Mucosa of stomach (tissue), 1 donor: ENCODE measurements at regions not wholly inside any gene's neighbourhood (a gene's known extent, or its start where the extent isn't known, plus 50 kb on each side); places are given as distances from the start of the nearest gene placed in this dataset.

ENCODE experiments used
- H3K27me3 ChIP-seq: one replicate; pipeline ENCODE4 v1.7.0; 2013; ENCODE audit warnings: mild to moderate bottlenecking, low read length; ENCODE audit not compliant: control insufficient read depth, insufficient read depth
- H3K36me3 ChIP-seq: one replicate; pipeline ENCODE4 v1.7.0; 2013; ENCODE audit warnings: low read length; ENCODE audit not compliant: control insufficient read depth, insufficient read depth
- H3K4me1 ChIP-seq: one replicate; pipeline ENCODE4 v1.7.0; 2013; ENCODE audit warnings: mild to moderate bottlenecking, low read length; ENCODE audit not compliant: control insufficient read depth, insufficient read depth
- H3K4me3 ChIP-seq: one replicate; pipeline ENCODE4 v1.7.0; 2013; ENCODE audit warnings: low read length
- H3K9ac ChIP-seq: one replicate; pipeline ENCODE4 v1.7.0; 2013; ENCODE audit warnings: mild to moderate bottlenecking, low read length, moderate library complexity
- H3K9me3 ChIP-seq: one replicate; pipeline ENCODE4 v1.7.0; 2013; ENCODE audit warnings: mild to moderate bottlenecking, low read length, moderate library complexity; ENCODE audit not compliant: control insufficient read depth
- donor health status: Pancreatic carcinoma.

GRCh38 chr18:40687399-40687798 is 1267.6 kb upstream of the PIK3C3 start:
- Histone ChIP-seq H3K4me3 (no peak overlapping the region), H3K36me3 (no peaks in the 10 kb centered on the region), H3K27me3 (no peaks in the 10 kb centered on the region), H3K9me3 (no peaks in the 10 kb centered on the region), H3K4me1 (no peaks in the 10 kb centered on the region), H3K9ac (no peak overlapping the region)

- Histone ChIP-seq H3K9ac (no peak overlapping the region), H3K36me3 (no peaks in the 10 kb centered on the region), H3K4me3 (no peak overlapping the region), H3K27me3 (no peaks in the 10 kb centered on the region), H3K4me1 (no peaks in the 10 kb centered on the region), H3K9me3 (no peaks in the 10 kb centered on the region)
Observed at GRCh38 chr18:40686836-40687235, 1268.2 kb upstream of the PIK3C3 start.

GRCh38 chr18:40685219-40685618 is 1269.8 kb upstream of the PIK3C3 start:
- no peak overlapping the region for H3K9ac ChIP-seq

DNA sequence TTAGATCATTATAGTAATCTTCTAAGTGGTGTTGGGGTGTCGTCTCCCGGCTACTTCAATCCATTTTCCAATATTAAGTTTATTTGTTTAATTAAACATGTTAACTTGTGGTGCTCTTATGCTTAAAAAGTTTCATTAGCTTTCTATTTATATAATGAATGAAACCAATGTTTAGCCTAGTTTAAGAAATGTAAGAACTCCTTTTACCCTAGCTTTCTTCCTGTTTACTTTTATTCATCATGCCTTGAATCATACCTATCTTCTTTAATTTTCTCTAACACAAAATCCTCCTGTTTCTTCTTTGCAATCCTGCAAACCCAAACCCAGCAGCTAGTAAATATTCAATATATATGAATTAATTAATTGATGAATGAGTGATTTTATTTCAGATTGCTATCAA is 1276.7 kb upstream of the PIK3C3 start:
- no peaks in the 10 kb centered on the region for H3K4me1 ChIP-seq
- no peaks in the 10 kb centered on the region for H3K36me3 ChIP-seq
- no peak overlapping the region for H3K4me3 ChIP-seq
- H3K9me3 ChIP-seq = no peaks in the 10 kb centered on the region
- H3K9ac ChIP-seq = no peak overlapping the region
- H3K27me3 ChIP-seq = no peaks in the 10 kb centered on the region

More at GRCh38 chr18:40685219-40685618, 1269.8 kb upstream of the PIK3C3 start:
- H3K27me3 ChIP-seq = no peaks in the 10 kb centered on the region
- H3K4me3 ChIP-seq = no peak overlapping the region
- H3K36me3 ChIP-seq = no peaks in the 10 kb centered on the region
- H3K4me1 ChIP-seq = no peaks in the 10 kb centered on the region
- H3K9me3 ChIP-seq = no peaks in the 10 kb centered on the region

- Histone ChIP-seq H3K4me1 (no peaks in the 10 kb centered on the region), H3K4me3 (no peak overlapping the region), H3K9me3 (no peaks in the 10 kb centered on the region), H3K36me3 (no peaks in the 10 kb centered on the region), H3K27me3 (no peaks in the 10 kb centered on the region), H3K9ac (no peak overlapping the region)
Observed at GRCh38 chr18:40676668-40677067, 1278.4 kb upstream of the PIK3C3 start.

DNA sequence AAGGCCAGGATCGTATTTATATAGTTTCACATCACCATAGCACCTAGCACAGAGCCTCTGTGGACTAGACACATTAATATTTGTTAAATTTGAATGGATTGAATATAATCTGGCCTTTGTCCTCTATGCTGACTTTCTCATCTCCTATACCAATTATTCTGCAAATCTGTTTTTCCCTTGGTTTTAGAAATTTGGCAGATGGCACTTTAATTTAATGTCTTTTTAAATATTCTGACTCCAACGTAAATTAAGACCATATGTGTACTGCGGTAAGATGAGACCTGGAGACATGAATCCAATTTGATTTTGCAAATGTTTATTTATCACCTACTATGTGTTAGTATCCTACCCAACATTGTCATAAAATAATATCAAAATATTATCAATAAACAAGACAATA is 1281.9 kb upstream of the PIK3C3 start:
- no peaks in the 10 kb centered on the region for H3K27me3 ChIP-seq
- H3K9me3 ChIP-seq = no peaks in the 10 kb centered on the region
- no peak overlapping the region for H3K9ac ChIP-seq
- no peaks in the 10 kb centered on the region for H3K4me1 ChIP-seq
- H3K4me3 ChIP-seq = no peak overlapping the region
- no peaks in the 10 kb centered on the region for H3K36me3 ChIP-seq

DNA sequence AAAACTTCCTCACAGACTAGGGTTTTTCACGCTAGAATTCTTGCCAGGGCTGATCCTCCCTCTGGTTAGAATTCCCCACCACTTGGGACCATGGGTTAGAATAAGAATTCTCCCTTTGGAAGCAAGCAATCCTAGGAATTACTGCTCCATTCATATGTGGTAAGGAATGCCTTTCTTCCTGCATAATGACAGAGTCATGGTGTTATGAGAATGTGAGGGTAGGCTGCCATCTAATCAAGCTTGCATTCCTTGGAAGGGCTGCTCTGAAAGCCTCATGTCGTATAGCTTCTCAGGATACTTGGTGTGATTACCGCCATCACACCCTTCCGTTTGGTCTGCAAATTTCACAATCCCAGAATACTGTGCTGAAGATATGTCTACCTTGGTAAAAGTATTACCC is 1282.4 kb upstream of the PIK3C3 start:
- H3K27me3 ChIP-seq = no peaks in the 10 kb centered on the region
- H3K4me1 ChIP-seq = no peaks in the 10 kb centered on the region
- no peaks in the 10 kb centered on the region for H3K9me3 ChIP-seq
- H3K9ac ChIP-seq = no peak overlapping the region
- no peak overlapping the region for H3K4me3 ChIP-seq
- H3K36me3 ChIP-seq = no peaks in the 10 kb centered on the region

GRCh38 chr18:40670668-40671375 is 1284.2 kb upstream of the PIK3C3 start:
- H3K9ac ChIP-seq = no peak overlapping the region
- H3K27me3 ChIP-seq = no peaks in the 10 kb centered on the region
- H3K4me3 ChIP-seq = no peak overlapping the region
- no peaks in the 10 kb centered on the region for H3K9me3 ChIP-seq
- H3K4me1 ChIP-seq = no peaks in the 10 kb centered on the region
- no peaks in the 10 kb centered on the region for H3K36me3 ChIP-seq

- no peaks in the 10 kb centered on the region for H3K36me3 ChIP-seq
- no peak overlapping the region for H3K4me3 ChIP-seq
- H3K9me3 ChIP-seq = no peaks in the 10 kb centered on the region
- H3K27me3 ChIP-seq = no peaks in the 10 kb centered on the region
- no peaks in the 10 kb centered on the region for H3K4me1 ChIP-seq
- no peak overlapping the region for H3K9ac ChIP-seq
Observed at GRCh38 chr18:40662898-40663437, 1292.1 kb upstream of the PIK3C3 start.

DNA sequence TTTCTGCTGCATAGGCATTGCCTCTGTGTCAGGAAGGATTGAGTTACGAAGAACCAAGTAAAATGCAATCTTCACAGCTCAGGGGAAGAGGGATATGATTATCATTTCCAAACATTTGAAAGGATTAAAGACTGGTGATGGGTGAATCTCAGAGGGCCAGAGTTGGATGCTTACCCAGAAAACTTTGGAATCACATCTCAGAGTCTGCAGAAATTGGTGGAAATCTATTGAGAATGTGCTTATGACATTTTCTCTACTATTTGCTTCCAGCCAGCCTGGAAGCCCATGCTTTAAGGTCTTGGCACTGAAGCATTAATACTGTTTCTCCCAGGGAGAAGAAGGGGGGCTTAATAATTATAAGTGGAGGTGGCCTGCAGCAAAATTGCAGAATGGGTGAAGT is 1301.4 kb upstream of the PIK3C3 start:
- Histone ChIP-seq H3K36me3 (no peaks in the 10 kb centered on the region), H3K4me1 (no peaks in the 10 kb centered on the region), H3K9me3 (no peaks in the 10 kb centered on the region), H3K4me3 (no peak overlapping the region), H3K9ac (no peak overlapping the region), H3K27me3 (no peaks in the 10 kb centered on the region)

GRCh38 chr18:40652321-40652720 is 1302.7 kb upstream of the PIK3C3 start:
- H3K4me1 ChIP-seq = no peaks in the 10 kb centered on the region
- H3K9me3 ChIP-seq = no peaks in the 10 kb centered on the region
- H3K36me3 ChIP-seq = no peaks in the 10 kb centered on the region
- H3K4me3 ChIP-seq = no peak overlapping the region
- H3K27me3 ChIP-seq = no peaks in the 10 kb centered on the region
- H3K9ac ChIP-seq = no peak overlapping the region

DNA sequence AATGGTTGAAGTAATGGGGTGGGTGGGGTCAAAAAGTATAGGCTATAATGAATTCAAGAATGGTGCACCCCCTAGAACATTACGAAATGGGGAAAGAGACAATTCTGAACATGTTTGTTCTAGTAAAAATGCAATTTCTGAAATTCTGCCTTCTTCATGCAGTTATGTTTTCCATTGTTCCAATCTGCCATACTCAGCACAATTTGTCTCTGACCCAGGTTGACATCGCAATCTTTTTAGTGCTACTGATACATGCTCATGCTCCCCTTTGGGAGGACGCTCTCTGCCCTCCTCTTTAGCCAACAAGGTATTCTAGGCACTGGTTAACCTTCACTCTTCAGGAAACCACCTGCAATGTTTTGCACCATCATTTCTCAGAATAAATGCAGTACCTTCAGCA is 1303.9 kb upstream of the PIK3C3 start:
- no peaks in the 10 kb centered on the region for H3K9me3 ChIP-seq
- H3K9ac ChIP-seq = no peak overlapping the region
- H3K36me3 ChIP-seq = no peaks in the 10 kb centered on the region
- no peaks in the 10 kb centered on the region for H3K4me1 ChIP-seq
- H3K27me3 ChIP-seq = no peaks in the 10 kb centered on the region
- H3K4me3 ChIP-seq = no peak overlapping the region
